Iris pigment epithelial cell (primary cell): ENCODE measurements at regions not wholly inside any gene's neighbourhood (a gene's known extent, or its start where the extent isn't known, plus 50 kb on each side); places are given as distances from the start of the nearest gene placed in this dataset.
"Not testable (repeated sequence)": the region's sequence is repeated elsewhere in the genome, so short reads cannot be mapped to it uniquely, and the experiment has no call there.

Source experiments
- DNase-seq: peaks from one replicate; pipeline ENCODE4 v3.0.0-alpha.2; 2011; ENCODE audit warnings: low read depth

DNA sequence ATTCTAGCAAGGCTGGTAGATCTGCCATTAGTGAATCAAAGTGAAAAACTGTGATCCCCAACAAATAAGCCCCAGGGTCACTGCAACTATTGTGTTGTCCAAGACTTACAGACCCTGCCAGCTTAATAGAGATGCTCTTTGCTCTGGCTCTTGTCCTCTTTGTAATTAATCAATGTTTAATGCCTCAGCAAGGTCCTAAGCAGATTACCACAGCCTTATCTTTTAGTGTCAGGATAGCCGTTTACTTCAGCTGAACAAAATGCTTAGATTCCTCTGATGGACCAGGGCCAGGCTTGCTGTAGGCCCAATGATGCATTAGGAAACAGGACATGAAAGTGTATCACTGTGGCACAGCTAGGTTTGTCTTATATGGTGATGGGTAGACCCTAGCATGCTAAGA lies 353.3 kb downstream of the HACE1 start:
- no peak for DNase-seq

DNA sequence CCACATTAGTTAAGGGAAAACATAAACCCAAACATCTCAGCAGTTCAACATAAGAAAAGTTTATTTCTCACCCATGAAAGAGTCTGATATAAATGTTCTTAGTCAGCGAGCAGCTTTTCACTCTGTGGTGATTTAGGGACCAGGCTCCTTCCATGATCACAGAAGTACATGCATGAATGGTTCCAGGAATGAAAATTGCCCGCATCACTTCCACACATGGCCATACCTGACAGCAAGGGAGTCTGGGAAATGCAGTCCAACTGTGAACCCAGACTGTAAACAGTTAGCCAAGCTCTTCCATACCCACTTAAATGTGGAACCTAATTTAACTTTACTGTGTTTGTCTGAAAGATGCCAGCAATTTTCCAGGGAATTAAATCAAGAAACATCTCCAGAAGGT lies 353.9 kb downstream of the HACE1 start:
- no peak for DNase-seq

DNA sequence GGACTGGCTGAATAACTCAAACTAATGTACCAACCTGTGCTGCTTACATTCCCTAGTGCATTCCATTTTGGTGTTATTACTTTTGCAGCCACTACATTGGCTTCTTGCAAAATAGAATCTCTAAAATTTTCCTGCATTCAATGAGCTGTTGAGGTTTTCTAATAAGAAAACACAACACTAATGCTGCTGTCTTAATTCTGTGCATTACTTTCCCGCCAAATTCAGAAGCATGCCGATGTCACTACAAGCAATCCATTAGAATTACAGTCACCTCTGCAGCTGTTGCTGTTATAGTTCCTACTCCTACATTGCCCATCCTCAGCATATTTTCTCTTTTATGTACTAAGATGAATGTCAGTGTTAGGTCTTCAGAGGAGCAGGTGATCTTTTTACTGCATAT lies 359.5 kb downstream of the HACE1 start:
- no peak for DNase-seq

DNA sequence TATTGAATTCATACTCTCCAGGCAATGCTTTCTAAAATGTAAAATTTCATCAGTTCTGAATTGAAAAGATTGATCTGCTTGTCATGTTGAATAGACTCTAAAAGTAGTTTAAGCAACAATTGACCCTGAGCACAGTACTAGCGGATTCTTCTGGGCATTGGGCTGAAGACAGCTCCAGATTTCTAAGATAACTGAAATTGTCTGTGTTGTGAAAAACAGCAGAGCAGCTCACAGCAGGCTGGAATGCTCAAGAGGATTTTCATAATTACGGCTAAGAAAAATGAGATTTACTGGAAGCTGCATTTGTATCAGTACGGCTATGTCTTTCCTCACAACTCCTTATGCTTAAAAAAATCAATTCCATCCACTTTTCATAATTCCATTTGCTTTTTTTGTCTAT lies 373.7 kb downstream of the HACE1 start:
- no peak for DNase-seq

DNA sequence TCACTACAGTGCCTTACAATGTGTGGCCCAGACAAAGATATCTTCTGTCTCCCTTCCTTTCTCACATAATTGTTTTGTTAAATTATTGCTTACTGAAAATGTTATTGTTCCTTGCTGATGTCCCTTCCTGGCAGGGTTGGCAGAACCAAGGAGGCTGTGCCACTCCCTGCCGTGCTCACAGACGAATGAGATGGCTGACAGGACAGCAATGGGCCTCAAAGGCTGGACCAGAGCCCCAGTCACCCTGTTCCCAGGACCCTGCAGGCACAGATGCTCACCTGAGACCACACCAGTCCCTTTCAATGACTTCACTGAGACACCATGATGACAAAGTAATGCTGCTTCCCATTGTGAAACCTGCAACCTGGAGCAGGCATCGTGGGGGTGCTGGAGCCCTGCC lies 375.1 kb downstream of the HACE1 start:
- no peak for DNase-seq

DNA sequence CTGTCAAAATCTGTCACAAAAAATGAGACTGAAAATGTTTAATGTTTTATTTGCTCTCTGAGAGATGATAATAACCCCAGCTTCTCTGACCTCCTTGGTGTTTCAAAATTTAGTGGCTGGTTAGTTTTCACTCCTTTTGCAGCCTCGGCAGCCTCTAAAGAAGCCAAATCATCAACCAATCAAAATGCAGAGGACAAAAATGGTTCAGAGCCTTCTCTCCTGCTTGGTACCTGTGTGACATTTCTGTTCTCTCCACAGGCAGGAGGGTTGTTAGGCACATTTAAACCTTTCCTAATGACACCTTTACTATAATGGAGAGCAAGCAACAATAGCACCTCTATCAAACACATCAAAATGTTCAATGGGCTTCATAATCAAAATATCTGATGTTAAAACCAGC lies 375.5 kb downstream of the HACE1 start:
- DNase-seq: no peak

DNA sequence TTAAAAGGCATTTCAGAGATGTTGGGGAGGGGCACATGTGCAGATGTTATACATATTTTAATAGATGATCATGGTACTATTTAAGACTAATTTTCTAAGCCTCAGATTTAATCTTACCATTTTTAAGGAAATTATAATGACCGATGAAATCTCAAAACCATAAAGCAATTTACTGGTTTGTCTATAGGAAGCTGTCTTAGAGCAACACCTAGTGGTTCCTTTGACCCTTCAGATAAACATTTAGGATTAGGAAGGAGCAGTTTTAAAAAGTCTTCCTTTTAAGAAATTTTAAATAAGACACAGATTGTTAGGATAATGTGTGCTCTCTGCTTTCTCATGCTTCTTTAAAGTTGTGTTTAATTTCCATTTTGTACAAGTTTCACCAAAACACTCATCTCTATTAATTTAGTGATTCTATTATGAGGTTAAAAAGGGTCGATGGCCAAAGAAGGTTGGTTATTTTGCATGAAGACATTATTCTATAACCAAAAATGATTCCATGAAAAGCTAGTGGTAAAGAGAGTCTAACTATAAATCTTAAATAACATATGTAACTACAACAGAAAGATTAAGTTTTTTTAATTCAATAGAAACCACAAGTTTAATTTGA lies 376.4 kb downstream of the HACE1 start:
- DNase-seq: peak; percentile 34

DNA sequence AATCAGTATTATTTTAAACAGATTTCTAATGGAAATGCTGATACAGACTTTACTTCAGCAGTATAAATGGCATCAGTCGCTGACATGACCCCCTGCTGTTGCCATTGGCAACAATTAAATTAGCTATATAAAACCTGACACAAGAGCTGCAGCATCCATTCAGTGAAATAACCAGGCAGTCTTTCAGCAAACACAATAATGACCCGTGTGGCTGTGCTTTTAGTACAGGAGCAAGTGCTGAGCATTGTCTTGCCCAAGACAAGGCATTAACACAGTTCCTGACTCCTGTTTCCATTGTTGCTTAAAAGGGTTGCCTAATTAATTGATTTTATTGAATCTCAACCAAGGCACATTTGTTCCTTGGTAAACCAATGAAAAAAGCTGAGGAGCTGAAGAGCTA lies 382.1 kb downstream of the HACE1 start:
- DNase-seq: no peak

DNA sequence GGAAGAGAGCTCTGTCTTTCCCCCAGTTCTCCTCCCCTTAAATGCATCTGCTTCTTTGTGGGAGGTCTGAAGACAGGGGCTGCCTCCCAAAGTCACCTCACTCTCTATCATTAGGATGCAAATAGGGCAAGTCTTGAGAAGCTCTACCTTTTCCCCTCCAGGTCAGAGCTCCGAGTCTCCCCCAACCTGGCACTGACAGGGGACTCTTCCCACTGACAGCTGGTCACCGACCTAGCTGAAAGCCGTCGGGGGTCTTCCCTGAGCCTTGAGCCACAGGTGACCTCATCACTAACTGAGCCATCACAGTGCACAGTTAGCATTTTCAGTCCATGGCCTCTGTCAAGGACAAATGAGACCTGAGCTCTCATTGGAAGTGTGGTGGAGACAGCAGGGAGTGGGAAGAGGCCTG lies 386.7 kb downstream of the HACE1 start:
- DNase-seq: no peak

DNA sequence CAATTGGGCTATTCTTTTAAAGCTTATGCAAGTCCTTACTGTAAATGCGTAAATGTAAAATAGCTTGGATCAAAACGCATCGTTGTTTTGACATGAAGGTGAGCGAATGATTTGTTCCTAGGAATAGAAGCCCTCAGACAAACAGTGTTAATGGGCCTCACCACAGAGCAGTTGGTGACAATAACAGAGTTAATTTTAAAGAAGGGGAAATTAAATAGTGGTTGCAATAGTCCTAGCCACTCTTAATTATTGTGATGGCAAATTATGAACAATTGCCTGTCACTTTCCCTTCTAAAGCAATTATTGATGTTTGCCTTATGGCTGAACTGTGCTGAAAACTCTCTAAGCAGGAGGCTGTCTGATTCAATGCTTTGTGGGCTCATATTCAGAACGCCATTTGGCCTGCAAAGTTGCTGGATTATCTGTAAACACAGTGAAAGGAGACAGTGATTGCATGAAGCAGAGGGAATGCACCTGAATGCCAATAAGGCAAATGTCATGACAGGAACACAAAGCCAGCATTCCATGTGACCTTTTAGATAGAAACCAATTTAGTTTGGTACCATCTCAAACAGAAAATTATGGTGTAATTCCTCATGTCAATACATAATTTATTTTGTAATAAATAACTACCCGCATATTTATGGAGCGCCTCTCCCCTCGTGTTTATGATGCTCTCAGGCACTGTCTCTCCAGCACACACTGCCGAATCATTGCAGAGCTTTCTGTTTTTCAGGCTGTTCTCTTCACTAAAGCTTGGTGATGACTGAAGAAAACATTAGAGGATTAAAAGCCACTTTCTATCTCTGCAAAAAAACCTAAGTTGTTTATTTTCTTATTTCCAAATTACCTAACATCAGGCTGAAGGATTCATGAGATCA lies 387.5 kb downstream of the HACE1 start:
- DNase-seq: no peak

DNA sequence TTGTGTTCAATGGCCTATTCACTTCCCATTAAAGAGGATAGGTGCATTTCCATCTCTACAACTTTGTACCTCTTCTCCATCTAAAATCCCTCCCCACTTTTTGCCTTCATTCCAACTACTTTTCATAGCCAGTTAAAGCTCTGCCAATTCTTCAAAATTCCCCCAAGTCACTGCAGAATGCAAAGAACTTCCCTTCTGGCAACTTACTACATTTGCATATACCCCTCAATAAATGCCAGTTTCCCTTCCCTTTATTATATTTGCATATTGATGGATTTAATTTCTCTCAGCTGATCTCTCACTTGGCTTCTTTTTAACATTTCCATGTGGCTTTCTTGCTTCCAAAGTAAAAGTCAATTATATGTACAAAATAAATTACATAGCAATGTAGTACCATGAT lies 393.4 kb downstream of the HACE1 start:
- no peak for DNase-seq

DNA sequence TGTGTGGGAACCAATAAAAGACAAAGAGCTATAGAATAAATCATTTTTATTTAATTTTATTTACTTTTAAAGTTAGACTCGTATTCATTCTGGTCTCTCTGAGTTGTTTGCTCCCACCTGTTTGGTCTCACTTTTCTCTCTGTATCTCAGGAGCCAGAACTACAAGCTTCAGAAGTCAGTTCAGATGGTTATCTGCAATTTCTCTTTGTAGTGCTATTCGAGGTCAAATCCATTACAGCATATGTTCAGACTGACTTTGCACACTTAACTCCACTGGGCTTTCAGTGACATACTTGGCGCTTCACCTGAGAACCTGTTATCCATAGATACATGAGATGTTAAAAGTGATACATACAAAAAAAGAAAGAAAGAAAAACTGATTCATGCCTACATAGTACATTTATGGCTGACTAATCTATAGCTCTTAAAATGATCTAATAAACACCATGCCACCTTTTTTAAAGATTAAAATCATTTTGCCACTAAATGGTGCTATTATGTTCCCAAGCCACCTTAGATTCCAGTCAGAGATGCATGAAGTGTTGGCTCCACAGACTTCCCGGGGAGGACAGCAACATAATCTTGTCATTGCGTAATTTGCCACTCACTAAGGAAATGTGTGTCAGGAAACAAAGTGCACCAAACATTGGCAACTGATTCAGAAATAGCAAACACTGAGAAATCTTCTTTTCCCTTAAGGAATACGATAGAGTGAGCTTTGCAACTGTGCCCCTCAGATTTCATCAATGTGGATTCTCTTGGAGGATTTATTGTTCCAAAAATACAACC lies 396.7 kb downstream of the HACE1 start:
- peak; percentile 39 for DNase-seq

DNA sequence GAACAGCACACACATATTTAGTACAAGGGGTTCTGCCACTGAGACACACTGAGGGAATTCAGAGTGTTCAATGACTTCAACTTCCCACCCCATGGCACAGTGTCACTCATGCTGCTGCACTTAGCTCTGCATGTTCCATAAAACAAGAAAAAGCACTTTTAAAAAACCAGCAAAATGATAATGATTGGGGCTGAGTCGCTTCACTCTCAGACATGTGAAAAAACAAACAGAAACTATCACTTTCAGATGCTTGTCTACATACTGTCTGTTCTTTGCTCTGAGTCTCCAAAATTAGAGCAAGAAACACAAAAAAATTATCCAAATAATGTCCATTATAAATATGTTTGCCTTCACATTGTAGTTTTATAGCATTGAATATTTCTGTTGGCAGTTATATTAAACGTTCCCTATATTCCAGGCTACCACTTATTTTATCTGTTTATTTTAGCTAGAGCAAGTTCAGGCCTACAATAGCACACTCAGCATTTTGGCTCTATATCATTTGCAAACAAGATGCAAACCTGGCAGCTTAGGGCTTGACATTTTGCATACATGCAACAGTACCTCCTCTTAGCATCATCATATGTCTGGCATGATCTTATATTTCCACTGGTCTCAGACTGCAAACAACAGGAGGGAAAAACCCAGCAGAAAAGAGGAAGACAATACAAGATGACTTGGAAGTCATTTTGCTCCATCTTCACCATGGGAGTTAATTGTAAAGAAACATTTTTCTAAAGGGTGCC lies 398.8 kb downstream of the HACE1 start:
- no peak for DNase-seq

DNA sequence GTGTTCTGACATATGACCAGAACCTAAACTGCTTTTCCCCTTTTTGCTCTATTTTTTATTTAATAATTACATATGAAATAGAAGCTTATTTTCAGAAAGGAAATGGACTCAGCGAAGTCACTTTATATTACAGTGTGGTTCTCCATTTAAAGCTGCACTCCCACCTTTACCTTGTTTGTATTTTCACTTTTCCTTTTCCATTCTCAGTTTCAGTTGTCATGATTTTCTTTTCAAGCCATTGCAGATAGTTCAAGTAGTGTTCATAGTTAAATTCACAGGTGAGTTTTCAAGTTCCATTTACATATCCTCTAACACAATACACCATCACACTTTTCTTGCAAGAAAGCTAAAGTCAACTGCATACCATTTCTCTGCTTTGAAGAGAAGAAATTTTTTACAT lies 400.2 kb downstream of the HACE1 start:
- DNase-seq: no peak

DNA sequence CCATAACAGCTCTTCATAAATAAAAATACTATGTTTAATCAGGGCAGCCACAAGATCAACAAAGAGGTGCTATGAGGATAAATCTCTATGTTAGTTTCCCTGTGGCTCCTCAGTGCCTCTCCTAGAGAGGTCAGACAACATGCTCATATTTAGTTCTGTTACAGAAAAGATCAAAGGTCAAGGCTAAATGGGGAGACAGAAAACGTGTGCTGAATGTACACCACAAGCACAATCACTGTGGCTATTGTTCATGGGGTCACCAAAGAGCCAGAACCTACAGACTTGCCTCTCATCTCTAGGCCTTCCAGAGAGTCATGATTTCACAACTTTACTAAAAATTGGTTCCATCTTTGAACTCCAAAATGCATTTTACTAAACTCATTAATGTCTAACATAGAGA lies 409.8 kb downstream of the HACE1 start:
- DNase-seq: no peak

DNA sequence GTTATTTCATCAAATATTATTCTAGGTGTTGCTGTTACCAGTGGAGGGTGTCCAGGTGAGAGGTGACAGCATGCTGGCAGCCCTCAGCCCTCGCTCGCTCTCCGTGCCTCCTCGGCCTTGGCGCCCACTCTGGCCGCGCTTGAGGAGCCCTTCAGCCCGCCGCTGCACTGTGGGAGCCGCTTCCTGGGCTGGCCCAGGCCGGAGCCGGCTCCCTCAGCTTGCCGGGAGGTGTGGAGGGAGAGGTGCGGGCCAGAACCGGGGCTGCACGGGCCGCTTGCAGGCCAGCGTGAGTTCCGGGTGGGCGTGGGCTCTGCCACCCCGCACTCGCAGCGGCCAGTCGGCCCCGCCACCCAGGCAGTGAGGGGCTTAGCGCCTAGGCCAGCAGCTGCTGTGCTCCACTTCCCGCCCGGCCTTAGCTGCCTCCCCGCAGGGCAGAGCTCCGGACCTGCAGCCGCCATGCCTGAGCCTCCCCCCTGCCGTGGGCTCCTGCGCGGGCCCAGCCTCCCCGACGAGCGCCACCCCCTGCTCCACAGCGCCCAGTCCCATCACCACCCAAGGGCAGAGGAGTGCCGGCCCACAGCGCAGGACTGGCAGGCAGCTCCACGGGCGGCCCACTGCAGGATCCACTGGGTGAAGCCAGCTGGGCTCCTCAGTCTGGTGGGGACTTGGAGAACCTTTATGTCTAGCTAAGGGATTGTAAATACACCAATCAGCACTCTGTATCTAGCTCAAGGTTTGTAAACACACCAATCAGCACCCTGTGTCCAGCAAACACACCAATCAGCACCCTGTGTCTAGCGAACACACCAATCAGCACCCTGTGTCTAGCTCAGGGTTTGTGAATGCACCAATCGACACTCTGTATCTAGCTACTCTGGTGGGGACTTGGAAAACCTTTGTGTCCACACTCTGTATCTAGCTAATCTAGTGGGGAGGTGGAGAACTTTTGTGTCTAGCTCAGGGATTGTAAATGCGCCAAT lies 413.3 kb downstream of the HACE1 start:
- not testable (repeated sequence) for DNase-seq

DNA sequence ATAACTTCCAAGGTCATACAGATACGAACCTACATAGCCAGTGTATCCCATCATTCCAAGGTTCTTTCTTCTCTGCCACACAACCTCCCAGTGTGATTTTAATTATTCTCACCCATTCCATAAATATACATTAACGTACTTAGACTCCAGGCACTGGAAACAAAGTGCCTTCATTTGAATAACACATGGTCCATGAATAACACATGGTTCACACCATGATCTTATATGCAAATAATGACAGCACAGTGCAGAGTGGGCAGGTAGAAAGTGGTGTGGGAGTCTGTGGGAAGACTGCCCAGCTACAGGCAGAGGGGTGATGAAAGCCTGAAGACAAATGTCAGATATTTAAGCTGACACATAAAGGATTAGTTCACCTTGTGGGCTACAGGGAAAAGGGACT lies 425.2 kb downstream of the HACE1 start:
- no peak for DNase-seq

DNA sequence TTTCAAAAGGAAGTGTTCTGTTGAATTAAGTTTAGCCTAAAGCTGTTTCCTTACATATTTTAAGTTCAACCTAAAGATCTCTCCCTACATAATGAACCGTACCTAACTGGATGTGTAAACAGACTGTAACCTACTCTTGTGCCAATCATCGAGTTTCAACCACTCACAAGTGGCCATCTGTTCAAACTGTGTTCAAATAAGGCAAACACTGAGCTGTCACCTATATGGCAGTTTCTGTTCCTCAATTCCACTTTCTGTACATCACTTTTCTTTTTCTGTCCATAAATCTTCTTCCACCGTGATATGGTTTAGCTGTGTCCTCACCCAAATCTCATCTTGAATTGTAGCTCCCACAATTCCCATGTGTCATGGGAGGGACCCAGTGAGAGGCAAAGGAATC lies 428.6 kb downstream of the HACE1 start:
- DNase-seq: no peak

DNA sequence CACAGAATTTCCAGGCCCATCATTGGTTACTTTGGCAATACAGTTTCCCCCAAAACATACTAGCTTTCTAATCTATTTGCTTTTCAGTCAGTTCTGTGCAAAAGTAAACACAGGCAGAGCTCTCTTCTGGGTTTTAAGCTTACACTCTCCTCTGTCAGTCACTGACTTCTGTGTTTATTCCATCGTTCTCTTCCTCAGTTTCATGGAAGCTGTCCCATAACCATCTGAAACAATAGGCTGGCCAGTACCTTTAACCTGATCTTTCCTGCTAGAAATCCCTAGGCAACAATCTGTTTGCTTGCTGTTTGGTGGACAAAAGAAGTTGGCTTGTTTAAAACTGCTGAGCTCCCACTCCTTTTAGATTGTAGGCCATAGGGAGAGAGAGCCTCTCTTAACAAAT lies 431.5 kb downstream of the HACE1 start:
- DNase-seq: no peak

DNA sequence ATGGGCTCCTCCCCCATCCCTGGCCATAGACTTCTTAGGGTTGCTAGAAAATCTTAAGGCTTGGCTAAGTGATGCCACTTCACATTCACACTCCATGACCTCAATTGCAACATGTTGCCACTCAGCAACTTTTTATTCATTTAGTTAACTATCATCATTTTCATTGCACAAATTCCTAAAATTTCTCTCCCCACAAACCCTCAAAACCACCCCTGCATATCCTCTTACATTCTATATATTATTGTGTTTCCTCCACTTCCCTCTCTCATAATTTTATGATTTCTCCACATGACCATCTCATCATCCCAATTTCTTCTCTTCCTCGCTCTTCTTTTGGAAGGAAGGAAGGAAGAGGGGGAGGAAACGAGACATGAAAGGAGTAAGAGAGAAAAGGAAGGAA lies 436.0 kb downstream of the HACE1 start:
- DNase-seq: no peak

DNA sequence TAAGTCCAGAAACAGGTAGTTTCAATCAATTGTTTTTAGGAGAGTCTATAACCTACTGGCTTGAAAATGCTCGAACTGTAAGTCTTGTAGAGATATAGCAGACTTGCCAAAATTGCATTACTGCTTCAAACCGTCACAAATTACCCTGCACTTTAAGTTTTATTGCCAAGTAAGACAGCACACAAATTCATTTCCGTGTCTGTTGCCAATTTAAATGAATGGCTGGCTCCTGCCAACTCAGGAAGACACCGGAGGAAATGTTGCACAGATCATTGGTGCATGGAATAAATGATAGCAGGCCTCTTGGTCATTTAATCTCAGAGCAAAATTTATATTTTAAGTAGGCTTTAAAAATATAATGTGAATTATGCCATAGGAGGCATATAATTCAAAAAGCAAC lies 438.1 kb downstream of the HACE1 start:
- no peak for DNase-seq
